Suppressor macrophage (primary cell): ENCODE measurements at regions not wholly inside any gene's neighbourhood (a gene's known extent, or its start where the extent isn't known, plus 50 kb on each side); places are given as distances from the start of the nearest gene placed in this dataset.
"Not testable (repeated sequence)": the region's sequence is repeated elsewhere in the genome, so short reads cannot be mapped to it uniquely, and the experiment has no call there.

Experiments used
- DNase-seq, 4 experiments: peaks; one replicate each; pipeline ENCODE4 v3.0.0-alpha.2; 2020 to 2022

DNA sequence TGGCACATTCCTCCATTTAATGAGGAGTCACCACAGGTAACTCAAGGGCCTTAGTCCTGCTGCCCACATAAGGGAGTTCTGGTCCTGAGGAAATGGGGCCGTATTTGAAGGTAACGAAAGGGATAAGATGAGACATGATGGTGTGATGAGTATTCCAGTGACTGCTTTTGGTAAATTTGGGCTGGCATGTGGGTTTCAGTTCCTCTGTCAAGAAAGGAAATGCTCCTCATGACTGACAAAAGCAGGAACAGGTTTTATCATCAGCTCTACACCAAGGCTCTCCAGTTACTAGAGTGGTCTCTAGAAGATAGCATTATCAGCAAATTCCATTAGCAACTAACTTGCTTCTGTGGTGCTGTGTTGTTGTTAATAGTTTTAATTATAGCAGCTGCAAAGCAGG is 161.8 kb upstream of the PTPN20 start:
- peak; percentile 20 to 62 (median 54) for DNase-seq

DNA sequence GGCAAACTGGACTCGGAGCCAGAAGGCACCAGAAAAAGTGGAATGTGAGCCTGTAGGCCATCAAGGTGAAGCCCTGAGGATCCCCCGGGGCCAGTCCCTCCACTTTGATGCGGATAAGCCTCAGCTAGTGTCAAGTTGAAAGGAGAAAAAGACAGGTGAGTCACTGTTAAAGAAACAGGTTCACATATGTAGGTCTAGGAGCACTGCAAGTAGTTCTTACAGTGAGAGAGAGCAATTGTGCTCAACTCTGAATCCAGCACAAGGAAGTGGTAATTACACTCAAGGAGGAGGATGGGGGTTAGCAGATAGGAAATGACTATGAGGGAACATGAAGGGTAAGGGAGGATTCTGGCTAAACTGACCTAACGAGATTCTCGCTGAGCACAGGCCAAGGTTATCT is 157.5 kb upstream of the PTPN20 start:
- not testable (repeated sequence) for DNase-seq

GRCh38 chr10:46761471-46761870 is 149.8 kb upstream of the PTPN20 start:
- not testable (repeated sequence) for DNase-seq

DNA sequence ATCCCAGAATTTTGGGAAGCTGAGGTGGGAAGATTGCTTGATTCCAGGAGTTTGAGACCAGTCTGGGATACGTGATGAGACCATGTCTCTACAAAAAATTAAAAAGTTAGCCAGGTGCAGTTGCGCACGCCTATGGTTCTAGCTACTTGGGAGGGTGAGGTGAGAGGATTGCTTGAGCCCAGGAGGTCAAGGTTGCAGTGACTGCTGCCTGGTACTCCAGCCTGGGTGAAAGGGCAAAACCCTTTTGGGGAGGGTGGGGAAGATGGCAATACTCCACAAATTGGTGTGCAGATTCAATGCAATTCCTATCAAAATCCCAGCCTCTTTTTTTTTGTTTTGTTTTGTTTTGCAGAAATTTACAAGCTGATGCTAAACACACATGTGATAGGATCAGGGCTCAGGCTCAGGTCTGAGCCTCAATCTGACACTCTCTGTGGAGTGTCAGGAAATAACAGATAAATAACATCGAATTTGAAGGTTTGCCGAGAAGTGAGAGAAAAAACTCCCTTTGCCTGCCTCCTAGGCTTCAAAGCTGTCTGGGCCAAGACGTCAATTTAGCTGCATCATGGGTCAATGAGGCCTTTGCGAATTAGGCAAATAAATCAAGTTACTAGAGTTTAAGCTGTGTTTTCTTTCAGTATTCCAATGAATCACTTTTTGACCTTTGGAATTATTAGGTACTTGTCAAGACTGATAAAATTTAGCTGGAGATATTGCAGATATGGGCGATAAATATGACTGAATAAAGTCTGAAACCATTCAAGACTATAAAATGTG is 142.5 kb upstream of the PTPN20 start:
- DNase-seq, result not testable (repeated sequence)

- not testable (repeated sequence) for DNase-seq
Measured at GRCh38 chr10:46773178-46773896, 137.9 kb upstream of the PTPN20 start.

DNA sequence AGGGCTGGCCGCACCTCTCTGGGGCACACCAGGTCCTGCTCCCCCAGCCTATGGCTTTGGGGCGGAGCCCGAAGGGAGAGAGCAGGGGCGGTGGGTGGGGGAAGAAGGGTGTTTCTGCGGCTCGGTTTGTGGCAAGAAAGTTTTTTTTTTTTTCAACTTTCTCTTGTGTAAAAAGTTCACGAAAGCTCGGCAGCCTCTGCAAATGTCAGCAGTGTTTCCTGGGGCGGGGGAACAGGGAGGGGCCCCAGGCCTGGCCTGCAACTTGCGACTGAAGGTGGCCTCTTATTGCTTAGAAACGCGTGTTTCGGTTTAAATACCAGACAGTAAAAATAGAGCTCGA is 137.4 kb upstream of the PTPN20 start:
- DNase-seq, result peak in 1 of 4 experiments; percentile 2

DNA sequence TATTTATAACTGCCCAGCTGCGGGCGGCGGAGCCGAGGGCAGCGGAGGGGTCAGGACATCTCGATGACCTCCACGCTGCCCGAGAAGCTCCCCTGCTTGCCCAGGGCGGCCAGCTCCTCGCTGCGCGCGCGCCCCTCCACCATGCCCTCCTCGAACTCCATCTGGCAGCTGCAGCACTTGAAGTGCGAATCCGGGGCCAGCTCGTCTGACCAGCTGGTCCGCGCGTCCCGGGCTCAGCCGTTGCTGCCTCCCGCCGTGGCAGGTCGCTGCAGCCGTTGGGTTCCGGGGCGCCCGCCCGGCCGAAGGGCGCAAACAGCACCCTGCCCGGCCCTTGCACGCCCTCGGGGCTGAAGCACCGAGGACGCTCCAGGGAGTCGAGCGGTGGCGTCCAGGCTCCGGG is 136.9 kb upstream of the PTPN20 start:
- DNase-seq, result not testable (repeated sequence)

DNA sequence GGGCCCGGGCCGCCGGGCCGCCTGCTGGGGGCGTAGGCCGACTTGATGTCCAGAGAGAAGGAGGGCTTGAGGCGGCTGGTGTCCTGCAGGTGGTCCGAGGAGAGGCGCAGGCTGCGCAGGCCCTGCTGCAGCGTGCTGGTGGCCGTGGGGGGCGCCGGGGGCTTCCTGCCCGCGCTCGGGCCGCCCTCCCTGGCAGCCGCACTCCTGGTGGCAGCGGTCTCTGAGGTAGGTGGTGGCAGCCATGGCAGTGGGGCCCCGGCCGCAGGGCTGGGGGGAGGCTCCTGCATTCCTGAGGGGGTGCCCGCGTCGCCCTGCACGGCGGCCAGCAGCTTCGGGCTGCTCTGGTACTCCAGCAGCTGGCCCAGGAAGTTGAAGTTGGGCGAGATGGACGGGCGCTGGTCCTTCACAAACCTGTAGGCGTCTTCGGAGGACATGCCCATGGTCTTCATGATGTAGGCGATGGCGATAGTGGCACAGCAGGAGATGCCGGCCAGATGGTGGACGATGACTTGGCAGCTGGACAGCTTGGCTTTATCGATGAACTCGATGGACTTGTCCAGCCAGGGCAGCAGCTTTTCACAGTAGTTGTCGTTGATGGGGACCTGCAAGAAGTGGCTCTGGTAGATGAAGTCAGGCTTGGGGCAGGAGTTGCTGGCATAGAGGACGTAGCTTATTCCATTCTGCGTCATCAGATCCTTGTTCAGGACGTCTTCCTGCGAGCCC is 136.1 kb upstream of the PTPN20 start:
- not testable (repeated sequence) for DNase-seq

GRCh38 chr10:46775668-46776059 is 135.6 kb upstream of the PTPN20 start:
- not testable (repeated sequence) for DNase-seq

DNA sequence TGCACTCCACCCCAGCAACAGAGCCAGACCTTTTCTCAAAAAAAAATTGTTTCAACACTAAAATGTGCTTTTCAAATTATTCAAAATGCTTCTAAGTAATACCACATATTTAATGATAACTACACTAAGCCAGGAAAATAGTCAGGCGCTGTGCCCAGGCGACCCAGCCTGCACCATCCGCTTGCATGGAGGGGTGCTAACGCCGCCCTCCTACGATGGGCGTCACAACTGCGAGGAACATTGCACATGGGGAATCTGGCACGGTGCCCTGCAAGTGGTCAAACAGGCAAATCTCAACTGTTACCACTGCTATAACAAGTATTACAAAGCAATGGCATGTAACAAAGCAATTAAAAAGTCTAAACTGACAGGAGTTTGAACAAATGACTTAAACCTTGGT is 131.7 kb upstream of the PTPN20 start:
- not testable (repeated sequence) for DNase-seq

- DNase-seq, result not testable (repeated sequence)
Measured at GRCh38 chr10:46780164-46780563, 131.1 kb upstream of the PTPN20 start.

DNA sequence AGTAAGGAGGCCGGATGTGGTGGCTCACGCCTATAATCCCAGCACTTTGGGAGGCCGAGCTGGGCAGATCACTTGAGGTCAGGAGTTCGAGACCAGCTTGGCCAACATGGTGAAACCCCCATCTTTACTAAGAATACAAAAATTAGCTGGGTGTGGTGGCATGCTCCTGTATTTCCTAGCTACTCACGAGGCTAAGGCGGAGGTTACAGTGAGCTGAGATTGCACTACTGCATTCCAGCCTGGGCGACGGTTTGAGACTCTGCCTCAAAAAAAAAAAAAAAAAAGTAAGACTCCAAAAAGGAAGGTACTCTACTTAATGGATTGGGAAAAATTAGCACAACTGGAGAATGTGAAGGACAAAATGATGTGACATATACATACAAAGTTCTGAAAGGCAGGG is 130.2 kb upstream of the PTPN20 start:
- DNase-seq, result not testable (repeated sequence)

GRCh38 chr10:46782001-46782874 is 129.0 kb upstream of the PTPN20 start:
- DNase-seq, result not testable (repeated sequence)

DNA sequence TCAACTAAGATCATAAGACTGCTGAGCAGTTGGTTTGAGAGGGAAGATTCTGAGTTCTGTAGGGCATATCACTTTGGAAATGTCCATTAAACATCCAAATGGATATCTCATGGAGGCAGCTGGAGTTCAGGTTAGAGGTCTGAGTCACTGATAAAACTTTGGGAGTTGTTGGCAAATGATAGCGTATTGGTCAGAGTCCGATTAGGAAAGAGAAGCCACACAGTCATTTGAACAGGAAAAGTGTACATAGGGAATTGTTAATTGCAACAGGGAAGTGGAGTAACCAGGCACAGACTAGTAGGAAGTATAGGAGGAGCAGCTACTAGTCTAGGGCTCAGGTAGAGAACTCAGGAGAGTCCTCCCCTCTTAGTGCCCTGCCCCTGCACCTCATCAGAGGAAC is 126.6 kb upstream of the PTPN20 start:
- not testable (repeated sequence) for DNase-seq

- DNase-seq, result peak in 2 of 4 experiments; percentile 2 to 5
Measured at GRCh38 chr10:46786125-46786517, 125.1 kb upstream of the PTPN20 start.

GRCh38 chr10:46786518-46787320 is 124.5 kb upstream of the PTPN20 start:
- DNase-seq, result peak; percentile 45 to 66 (median 53)

- peak in 3 of 4 experiments; percentile 53 to 73 (median 69) for DNase-seq
Measured at GRCh38 chr10:46787321-46787615, 124.0 kb upstream of the PTPN20 start.

GRCh38 chr10:46792657-46793357 is 118.4 kb upstream of the PTPN20 start:
- not testable (repeated sequence) for DNase-seq

- DNase-seq, result peak; percentile 29 to 68 (median 50)
Measured at GRCh38 chr10:46796351-46796750, 114.9 kb upstream of the PTPN20 start.

DNA sequence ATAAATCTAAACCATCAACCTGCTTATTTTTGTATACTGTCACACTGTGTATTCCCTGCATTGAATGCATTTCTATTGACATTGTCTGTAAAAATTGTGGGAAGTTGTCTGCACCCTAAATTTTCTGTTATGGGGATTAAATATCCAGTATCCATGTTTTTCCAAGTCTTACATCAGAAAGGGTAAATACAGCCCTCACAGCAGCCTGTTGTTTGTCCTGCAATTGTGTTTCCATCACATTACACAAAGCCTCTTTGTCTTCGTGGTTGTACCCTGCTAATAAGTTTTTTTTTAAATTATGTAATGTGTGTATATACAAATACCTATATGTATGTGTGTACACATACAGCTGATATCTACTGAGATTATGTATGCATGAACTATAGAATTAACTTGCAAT is 109.2 kb upstream of the PTPN20 start:
- not testable (repeated sequence) for DNase-seq

DNA sequence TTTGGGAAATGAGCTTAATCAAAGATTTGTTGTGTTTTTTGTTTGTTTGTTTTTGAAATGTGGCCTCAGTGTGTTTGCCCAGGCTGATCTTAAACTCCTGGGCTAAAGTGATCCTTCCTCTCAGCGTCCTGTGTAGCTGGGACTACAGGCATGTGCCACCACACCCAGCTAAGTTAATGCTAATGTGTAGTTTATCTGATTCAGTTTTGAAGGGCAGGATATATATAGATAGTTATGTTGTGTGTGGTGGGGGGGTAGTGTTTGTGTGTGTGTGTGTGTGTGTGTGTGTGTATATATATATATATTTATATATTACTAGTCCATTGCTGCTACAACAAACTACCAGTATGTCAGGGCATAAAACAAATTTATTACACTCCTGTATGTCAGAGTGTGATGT is 108.1 kb upstream of the PTPN20 start:
- not testable (repeated sequence) for DNase-seq
